RWPE1 (cell line): ENCODE measurements at regions not wholly inside any gene's neighbourhood (a gene's known extent, or its start where the extent isn't known, plus 50 kb on each side); places are given as distances from the start of the nearest gene placed in this dataset.

Experiments used
- CTCF ChIA-PET: fragments of 350-600 bp; sonication (Branson Sonifier 250); formaldehyde crosslinking; extraction: SDS; loops from one replicate; lab custom pipeline; 2021; lab: Yijun Ruan, JAX
- POLR2A ChIA-PET: fragments of 400-600 bp; formaldehyde crosslinking; extraction: SDS; loops from one replicate; lab custom pipeline; 2020; ENCODE audit warnings: antibody characterized with exemption; ENCODE audit not compliant: low non-redundant PET; lab: Yijun Ruan, JAX
- DNase-seq: peaks from one replicate; pipeline ENCODE4 v3.0.0; 2012; ENCODE audit warnings: low spot score
- H3K27ac ChIP-seq: fragments of 450-650 bp; 2 replicates; pipeline ENCODE4 v1.5.1; 2017
- TF ChIP-seq, protein P1 (sequence below): fragments of 450-650 bp; conservative IDR thresholded peaks from 2 replicates; pipeline ENCODE4 v1.5.1; 2017; ENCODE audit warnings: low read depth, mild to moderate bottlenecking

DNA sequence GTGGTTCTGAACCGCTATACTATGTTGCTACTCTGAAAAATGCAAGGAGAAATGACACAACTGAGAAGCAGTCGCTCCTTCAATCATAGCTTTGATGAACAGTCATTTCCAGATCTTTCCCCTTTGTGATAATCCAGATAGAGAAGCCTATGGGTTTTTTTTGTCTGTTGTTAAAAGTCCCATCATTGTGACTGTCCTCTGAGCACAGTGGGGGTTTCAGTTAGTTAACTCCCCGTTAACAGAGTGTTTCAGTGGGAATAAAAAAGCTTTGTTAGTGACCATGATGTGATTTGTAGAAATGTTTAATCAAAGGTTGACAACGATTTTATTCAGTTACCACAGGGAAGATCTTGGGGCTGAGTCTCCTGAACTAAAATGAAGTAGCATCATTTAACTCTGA is 176.2 kb upstream of the MAOA start:
- no peak overlapping the region for H3K27ac ChIP-seq
- POLR2A ChIA-PET: no interaction called here
- TF ChIP-seq, protein P1, sequence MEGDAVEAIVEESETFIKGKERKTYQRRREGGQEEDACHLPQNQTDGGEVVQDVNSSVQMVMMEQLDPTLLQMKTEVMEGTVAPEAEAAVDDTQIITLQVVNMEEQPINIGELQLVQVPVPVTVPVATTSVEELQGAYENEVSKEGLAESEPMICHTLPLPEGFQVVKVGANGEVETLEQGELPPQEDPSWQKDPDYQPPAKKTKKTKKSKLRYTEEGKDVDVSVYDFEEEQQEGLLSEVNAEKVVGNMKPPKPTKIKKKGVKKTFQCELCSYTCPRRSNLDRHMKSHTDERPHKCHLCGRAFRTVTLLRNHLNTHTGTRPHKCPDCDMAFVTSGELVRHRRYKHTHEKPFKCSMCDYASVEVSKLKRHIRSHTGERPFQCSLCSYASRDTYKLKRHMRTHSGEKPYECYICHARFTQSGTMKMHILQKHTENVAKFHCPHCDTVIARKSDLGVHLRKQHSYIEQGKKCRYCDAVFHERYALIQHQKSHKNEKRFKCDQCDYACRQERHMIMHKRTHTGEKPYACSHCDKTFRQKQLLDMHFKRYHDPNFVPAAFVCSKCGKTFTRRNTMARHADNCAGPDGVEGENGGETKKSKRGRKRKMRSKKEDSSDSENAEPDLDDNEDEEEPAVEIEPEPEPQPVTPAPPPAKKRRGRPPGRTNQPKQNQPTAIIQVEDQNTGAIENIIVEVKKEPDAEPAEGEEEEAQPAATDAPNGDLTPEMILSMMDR: no peak
- CTCF ChIA-PET: no interaction called here
- no peak for DNase-seq

DNA sequence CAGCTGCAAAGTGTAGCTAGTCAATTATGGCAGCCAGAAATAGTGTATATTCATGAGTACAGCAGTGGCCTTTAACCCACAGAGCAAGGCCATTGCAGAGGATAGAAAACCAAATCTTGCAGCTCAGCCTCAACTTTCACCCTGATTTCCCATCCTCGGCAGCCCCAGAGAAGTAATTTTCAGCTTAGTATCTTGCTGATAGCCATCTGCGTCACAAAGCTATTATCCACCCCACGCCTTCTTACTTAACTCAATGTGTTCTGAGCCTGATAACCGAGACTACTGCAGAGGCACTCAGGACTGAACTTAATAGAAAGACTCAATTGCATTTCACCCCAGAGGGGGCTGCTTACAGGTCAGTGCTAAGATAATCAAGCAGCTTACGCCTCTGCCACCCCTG is 174.5 kb upstream of the MAOA start:
- no peak for DNase-seq
- ChIA-PET CTCF (no interaction called here), POLR2A (no interaction called here)
- no peak overlapping the region for H3K27ac ChIP-seq
- TF ChIP-seq, protein P1: no peak

DNA sequence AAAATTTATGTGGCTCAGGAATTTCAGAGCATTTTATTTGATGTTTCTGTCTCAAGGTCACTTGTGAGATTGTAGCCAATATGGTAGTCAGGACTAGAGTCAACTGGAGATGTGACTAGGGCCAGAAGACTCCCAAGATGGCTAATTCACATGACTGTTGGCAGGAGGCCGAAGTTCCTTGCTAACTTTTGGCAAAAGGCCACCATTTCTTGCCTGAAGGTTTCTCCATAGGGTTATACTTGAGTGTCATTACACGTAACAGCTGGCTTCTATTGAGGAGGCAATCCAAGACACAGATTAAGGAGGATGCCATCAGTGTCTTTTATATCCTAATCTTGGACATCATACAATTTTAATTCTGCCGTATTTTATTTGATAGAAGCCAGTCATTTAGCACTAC is 162.3 kb upstream of the MAOA start:
- TF ChIP-seq, protein P1: no peak
- POLR2A ChIA-PET: no interaction called here
- no peak overlapping the region for H3K27ac ChIP-seq
- CTCF ChIA-PET: no interaction called here
- no peak for DNase-seq

DNA sequence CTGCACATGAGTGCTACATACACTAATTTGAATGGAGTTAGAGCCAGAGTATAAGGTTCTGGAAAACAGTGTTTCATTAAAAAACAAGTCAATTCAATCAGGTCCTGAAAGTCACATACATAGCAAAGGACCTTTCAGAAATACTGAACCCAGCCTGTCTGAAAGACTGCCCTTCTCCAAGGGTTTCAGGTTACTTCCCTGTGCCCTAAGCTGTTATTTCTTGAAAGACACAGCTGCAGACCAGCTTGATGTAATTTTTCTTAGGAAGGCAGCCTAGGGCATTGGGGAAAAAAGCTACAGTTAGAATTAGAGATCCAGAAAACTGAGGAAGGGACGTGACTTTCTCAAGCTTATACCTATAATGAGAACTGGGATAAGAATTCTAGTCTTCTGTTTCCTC is 155.9 kb upstream of the MAOA start:
- no peak overlapping the region for H3K27ac ChIP-seq
- ChIA-PET POLR2A (no interaction called here), CTCF (no interaction called here)
- no peak for DNase-seq
- TF ChIP-seq, protein P1: no peak

DNA sequence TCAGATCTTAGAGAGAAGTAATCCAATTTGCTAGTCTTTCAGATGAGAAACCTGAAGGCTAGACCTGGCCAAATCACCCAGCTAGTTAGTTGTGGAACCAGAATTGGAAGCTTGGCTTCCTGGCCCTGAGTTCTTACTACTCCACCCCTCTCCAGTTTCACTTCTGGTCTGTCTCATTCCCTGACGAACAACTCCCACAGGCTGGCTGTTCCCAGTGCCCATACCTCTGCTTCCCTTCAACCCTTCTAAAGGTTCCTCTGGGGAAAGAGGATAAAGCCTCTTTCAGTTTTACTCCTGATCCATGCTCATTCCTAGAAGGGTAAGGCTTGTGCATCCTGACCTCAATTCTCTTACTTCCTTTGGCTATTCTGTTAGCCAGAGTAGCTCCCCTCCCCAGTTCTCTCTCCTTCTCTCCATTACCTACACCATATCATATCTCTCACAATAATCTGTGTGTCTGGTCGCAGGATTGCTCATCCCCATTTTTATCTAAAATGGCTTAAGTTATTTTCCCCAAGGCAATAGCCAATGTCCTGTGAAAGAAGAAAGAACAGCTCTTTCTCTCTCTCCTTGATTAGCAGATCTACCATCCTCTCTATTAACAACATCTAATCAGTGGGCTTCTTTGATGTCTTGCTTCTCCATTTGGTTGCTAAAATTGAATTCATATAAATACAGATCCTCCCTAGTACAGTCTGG is 155.0 kb upstream of the MAOA start:
- DNase-seq: no peak
- TF ChIP-seq, protein P1: no peak
- ChIA-PET CTCF (no interaction called here), POLR2A (no interaction called here)
- no peak overlapping the region for H3K27ac ChIP-seq

DNA sequence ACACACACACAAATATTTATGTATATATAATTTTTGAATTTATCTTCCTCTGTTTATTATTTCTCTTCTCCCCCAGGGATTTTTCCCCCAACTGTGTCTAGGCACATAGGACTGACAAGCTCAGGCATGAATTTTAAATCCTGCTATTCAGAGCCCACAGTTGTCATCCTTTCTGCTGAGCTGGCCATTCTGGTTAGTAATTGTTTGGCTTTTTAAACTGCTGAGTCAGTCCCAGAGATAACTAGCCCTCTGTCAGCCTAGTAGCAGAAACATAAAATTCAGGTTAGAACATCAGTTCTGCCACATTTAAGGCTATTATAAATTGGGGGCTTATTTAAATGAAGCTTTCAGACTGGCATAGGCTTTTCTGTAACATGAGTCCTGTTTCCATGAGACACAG is 151.7 kb upstream of the MAOA start:
- no peak for DNase-seq
- CTCF ChIA-PET: no interaction called here
- H3K27ac ChIP-seq: no peak overlapping the region
- POLR2A ChIA-PET: no interaction called here
- TF ChIP-seq, protein P1: no peak

DNA sequence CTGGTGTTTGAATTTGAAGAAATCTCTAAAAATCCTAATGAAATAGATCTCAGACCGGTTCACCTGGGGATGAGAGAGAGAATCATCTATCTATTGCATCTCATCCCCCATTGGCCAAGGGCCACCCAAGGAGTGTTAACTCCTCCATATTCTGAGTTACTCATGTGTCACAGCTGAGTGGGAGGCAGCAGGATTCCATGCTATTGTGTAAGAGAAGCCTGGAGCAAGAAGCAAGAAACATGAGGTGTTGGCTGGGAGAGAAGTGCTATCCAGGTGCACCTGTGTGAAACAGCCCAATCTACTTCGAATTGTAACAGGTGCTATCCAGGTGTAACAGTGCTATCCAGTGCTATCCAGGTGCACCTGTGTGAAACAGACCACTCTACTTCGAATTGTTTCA is 150.3 kb upstream of the MAOA start:
- TF ChIP-seq, protein P1: no peak
- ChIA-PET CTCF (no interaction called here), POLR2A (no interaction called here)
- peak; percentile 45 for DNase-seq
- H3K27ac ChIP-seq: no peak overlapping the region
